Ishikawa (cell line): ENCODE measurements at regions not wholly inside any gene's neighbourhood (a gene's known extent, or its start where the extent isn't known, plus 50 kb on each side); places are given as distances from the start of the nearest gene placed in this dataset.

Experiments used
- CEBPB ChIP-seq: IDR thresholded peaks from 2 replicates; pipeline ENCODE4 v1.6.1; 2012
- CREB1 ChIP-seq: IDR thresholded peaks from 2 replicates; pipeline ENCODE4 v1.6.1; 2012; ENCODE audit warnings: low read depth
- EGR1 ChIP-seq: IDR thresholded peaks from 2 replicates; pipeline ENCODE4 v1.6.1; 2012
- EP300 ChIP-seq: IDR thresholded peaks from 2 replicates; pipeline ENCODE4 v1.6.1; 2012; ENCODE audit warnings: borderline replicate concordance
- FOXM1 ChIP-seq: IDR thresholded peaks from 2 replicates; pipeline ENCODE4 v1.6.1; 2012; ENCODE audit warnings: low read depth, borderline replicate concordance
- NFIC ChIP-seq: IDR thresholded peaks from 2 replicates; pipeline ENCODE4 v1.6.1; 2012
- RAD21 ChIP-seq: IDR thresholded peaks from 2 replicates; pipeline ENCODE4 v1.6.1; 2012; ENCODE audit warnings: low read depth
- TAF1 ChIP-seq: IDR thresholded peaks from 2 replicates; pipeline ENCODE4 v1.6.1; 2012; ENCODE audit warnings: low read depth, mild to moderate bottlenecking
- TCF12 ChIP-seq: IDR thresholded peaks from 2 replicates; pipeline ENCODE4 v1.6.1; 2012; ENCODE audit warnings: low read depth
- TEAD4 ChIP-seq: IDR thresholded peaks from 2 replicates; pipeline ENCODE4 v1.6.1; 2012
- YY1 ChIP-seq: IDR thresholded peaks from 2 replicates; pipeline ENCODE4 v1.6.1; 2012; ENCODE audit warnings: low read depth
- ZBTB7A ChIP-seq: IDR thresholded peaks from 2 replicates; pipeline ENCODE4 v1.6.1; 2012; ENCODE audit warnings: low read depth
- TF ChIP-seq, protein P1 (sequence below): IDR thresholded peaks from 2 replicates; pipeline ENCODE4 v1.6.1; 2012
- TF ChIP-seq, protein P2 (sequence below): IDR thresholded peaks from 2 replicates; pipeline ENCODE4 v1.6.1; 2012; ENCODE audit warnings: low read depth, mild to moderate bottlenecking
- TF ChIP-seq, protein P3 (sequence below): IDR thresholded peaks from 2 replicates; pipeline ENCODE4 v1.6.1; 2012

DNA sequence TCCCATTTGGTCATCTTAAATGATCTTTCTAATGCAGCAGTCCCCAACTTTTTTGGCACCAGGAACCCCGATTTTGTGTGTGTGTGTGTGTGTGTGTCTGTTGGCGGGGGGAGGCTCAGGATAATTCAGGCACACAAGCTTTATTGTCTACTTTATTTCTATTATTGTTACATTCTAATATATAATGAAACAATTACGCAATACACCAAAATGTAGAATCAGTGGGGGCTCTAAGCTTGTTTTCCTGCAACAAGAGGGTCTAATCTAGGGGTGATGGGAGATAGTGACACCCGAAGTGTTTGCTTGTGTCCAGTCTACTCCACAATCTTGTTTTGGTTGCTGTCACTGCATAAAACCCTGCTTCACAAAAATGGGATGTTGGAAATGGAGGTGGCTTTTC is 621.1 kb upstream of the LRFN5 start:
- TF ChIP-seq ZBTB7A (no peak), CEBPB (0 out of 2 replicates have a peak, but pooled peaks have one; percentile 19)

DNA sequence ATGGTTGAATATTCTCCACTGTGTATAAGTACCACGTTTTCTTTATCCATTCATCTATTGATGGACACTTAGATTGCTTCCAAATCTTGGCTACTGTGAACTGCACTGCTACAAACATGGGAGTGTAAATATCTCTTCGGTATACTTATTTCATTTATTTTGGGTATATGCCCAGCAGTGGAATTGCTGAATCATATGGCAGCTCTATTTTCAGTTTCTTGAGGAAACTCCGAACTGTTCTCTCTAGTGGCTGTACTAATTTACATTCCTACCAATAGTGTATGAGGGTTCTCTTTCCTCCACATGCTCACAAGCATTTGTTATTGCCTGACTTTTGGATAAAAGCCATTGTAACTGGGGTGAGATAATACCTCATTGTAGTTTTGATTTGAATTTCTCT is 623.1 kb upstream of the LRFN5 start:
- TF ChIP-seq TCF12 (no peak), RAD21 (no peak)
- TF ChIP-seq, protein P1, sequence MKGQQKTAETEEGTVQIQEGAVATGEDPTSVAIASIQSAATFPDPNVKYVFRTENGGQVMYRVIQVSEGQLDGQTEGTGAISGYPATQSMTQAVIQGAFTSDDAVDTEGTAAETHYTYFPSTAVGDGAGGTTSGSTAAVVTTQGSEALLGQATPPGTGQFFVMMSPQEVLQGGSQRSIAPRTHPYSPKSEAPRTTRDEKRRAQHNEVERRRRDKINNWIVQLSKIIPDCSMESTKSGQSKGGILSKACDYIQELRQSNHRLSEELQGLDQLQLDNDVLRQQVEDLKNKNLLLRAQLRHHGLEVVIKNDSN: no peak

DNA sequence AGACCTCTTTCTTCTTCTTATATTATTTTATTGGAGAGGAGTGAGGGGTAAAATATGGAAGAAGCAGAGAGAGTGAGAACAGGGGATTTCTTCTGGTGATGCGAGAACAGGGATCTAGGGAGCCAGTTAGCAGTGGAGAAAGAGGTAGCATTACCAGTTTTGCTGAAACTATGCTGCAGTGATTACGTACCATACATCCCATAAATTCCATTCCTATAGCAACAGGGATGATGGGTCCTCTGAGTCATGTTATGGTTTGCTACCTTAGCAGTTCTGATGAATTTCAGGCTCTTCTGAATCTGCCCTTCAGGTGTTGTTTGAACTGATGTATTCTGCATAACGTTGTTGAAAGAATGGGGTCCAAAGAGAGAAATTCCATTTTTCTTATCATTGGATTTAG is 625.4 kb upstream of the LRFN5 start:
- no peak for TF ChIP-seq FOXM1
- no peak for TF ChIP-seq YY1

DNA sequence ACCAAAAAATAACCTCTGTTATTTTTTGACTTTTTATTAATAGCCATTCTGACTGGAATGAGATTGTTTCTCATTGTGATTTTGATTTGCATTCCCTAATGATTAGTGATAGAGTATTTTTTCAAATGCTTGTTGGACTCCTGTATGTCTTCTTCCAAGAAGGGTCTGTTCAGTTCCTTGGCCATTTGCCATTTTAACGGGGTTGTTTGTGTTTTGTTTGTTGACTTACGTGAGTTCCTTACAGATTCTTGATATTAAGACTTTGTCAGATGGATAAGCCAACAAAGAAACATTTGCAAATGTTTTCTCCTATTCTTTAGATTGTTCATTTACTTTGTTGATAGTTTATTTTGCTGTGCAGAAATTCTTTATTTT is 651.6 kb upstream of the LRFN5 start:
- no peak for TF ChIP-seq TAF1
- no peak for TF ChIP-seq ZBTB7A

DNA sequence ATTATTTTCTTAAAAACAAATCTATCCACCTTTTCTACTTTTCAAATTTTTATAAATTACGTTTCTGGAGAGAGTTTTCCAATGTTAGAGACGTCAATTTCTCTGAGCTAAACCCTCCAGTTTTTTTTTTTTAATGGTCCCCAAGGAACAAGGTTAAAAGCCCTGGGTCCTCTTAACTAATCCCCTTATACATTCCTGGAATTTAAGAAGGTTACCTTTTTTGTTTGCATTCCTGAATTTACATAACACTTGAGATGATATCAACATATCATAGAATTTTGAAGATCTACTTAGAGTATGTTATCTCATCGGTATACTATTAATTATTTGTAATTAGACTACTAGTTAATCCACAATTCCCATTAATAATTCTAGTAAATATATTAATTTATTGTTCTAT is 662.2 kb upstream of the LRFN5 start:
- no peak for TF ChIP-seq RAD21
- no peak for TF ChIP-seq NFIC
- TF ChIP-seq EGR1: no peak
- no peak for TF ChIP-seq TAF1
- no peak for TF ChIP-seq CEBPB
- no peak for TF ChIP-seq CREB1
- no peak for TF ChIP-seq TCF12
- no peak for TF ChIP-seq YY1
- TF ChIP-seq, protein P1: no peak
- TF ChIP-seq, protein P2, sequence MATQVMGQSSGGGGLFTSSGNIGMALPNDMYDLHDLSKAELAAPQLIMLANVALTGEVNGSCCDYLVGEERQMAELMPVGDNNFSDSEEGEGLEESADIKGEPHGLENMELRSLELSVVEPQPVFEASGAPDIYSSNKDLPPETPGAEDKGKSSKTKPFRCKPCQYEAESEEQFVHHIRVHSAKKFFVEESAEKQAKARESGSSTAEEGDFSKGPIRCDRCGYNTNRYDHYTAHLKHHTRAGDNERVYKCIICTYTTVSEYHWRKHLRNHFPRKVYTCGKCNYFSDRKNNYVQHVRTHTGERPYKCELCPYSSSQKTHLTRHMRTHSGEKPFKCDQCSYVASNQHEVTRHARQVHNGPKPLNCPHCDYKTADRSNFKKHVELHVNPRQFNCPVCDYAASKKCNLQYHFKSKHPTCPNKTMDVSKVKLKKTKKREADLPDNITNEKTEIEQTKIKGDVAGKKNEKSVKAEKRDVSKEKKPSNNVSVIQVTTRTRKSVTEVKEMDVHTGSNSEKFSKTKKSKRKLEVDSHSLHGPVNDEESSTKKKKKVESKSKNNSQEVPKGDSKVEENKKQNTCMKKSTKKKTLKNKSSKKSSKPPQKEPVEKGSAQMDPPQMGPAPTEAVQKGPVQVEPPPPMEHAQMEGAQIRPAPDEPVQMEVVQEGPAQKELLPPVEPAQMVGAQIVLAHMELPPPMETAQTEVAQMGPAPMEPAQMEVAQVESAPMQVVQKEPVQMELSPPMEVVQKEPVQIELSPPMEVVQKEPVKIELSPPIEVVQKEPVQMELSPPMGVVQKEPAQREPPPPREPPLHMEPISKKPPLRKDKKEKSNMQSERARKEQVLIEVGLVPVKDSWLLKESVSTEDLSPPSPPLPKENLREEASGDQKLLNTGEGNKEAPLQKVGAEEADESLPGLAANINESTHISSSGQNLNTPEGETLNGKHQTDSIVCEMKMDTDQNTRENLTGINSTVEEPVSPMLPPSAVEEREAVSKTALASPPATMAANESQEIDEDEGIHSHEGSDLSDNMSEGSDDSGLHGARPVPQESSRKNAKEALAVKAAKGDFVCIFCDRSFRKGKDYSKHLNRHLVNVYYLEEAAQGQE: no peak
- no peak for TF ChIP-seq FOXM1

DNA sequence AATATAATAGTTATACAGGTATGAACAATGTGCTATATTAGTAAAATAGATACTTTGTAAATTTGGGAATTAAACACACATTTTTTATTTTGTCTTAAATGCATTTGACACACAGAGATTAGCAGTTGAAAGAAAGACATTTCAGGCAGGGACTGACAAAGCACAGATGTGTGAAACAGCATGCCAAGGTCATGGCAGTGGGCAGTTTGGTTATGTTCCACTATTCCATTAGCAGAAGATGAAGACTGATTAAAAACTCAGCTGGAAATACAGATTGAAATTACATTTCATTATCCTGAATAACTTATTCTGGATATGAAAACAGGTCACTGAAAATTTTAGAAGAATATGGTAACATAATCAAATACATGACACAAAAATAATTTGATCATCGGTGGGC is 669.8 kb upstream of the LRFN5 start:
- TF ChIP-seq, protein P1: no peak
- no peak for TF ChIP-seq TAF1
- no peak for TF ChIP-seq EP300
- TF ChIP-seq NFIC: no peak
- TF ChIP-seq, protein P3, sequence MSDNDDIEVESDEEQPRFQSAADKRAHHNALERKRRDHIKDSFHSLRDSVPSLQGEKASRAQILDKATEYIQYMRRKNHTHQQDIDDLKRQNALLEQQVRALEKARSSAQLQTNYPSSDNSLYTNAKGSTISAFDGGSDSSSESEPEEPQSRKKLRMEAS: no peak
- no peak for TF ChIP-seq RAD21
- no peak for TF ChIP-seq EGR1

DNA sequence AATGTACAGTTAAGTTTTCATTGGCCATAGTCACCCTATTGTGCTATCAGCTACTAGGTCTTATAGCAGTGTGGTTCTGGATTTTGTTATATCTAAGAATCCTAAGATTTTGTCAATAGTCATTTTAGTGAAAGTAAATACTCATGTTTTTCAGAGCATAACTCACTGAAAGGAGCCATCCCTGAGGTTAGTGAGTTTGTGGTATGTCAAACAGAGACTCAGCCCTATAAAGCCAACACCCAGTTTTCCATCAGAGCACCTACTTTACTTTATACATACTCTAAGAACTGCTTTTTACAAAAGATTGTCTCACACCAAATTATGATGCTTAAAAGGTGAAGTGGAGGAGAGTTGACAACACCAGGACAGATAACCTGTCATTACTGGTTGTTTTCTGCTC is 686.3 kb upstream of the LRFN5 start:
- TF ChIP-seq EGR1 (no peak), TCF12 (no peak), FOXM1 (no peak), EP300 (no peak), TEAD4 (no peak)
- TF ChIP-seq, protein P2: no peak

DNA sequence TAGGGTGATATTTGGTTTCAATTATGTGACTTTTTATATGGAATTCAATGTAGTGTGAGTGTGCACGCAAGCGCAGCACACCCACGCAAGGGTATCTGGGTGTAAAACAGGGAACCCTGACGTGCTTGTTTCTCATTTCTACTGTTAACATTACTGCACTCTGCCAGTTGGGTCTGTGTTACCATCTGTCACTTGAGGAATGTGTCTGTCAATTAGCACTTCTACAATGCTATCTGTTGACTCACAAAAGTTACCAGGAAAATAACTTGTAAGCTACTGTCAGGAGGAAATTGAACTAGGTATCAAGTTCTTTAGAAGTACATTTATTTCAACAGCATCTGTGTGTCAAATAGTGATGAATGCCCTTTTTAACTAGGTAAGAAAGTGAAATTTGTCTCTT is 695.5 kb upstream of the LRFN5 start:
- TF ChIP-seq TAF1: no peak
- TF ChIP-seq RAD21: no peak
- TF ChIP-seq, protein P2: no peak
- TF ChIP-seq FOXM1: no peak
- no peak for TF ChIP-seq ZBTB7A
- no peak for TF ChIP-seq EGR1
- no peak for TF ChIP-seq EP300
- no peak for TF ChIP-seq CREB1
- TF ChIP-seq, protein P3: no peak
- no peak for TF ChIP-seq TEAD4
- TF ChIP-seq YY1: no peak
- TF ChIP-seq CEBPB: no peak
- no peak for TF ChIP-seq TCF12
- TF ChIP-seq NFIC: no peak
- TF ChIP-seq, protein P1: no peak
